CD4-positive, alpha-beta T cell (primary cell): ENCODE measurements at regions not wholly inside any gene's neighbourhood (a gene's known extent, or its start where the extent isn't known, plus 50 kb on each side); places are given as distances from the start of the nearest gene placed in this dataset.
"Not testable (repeated sequence)": the region's sequence is repeated elsewhere in the genome, so short reads cannot be mapped to it uniquely, and the experiment has no call there.

Experiments used
- ATAC-seq: fragments of 200-7000 bp; cut with Tn5 transposase; one replicate; pipeline ENCODE4 v1.10.0; 2022; ENCODE audit warnings: mild to moderate bottlenecking; ENCODE audit not compliant: poor library complexity
- CTCF ChIA-PET: fragments of 350-600 bp; sonication (Branson Sonifier 250); formaldehyde crosslinking; loops from one replicate; lab custom pipeline; 2021; ENCODE audit warnings: antibody characterized with exemption, inconsistent platforms; lab: Charles Lee
- POLR2A ChIA-PET: fragments of 350-600 bp; sonication (Branson Sonifier 250); formaldehyde crosslinking; loops from one replicate; lab custom pipeline; 2021; ENCODE audit warnings: antibody characterized with exemption, inconsistent platforms; lab: Charles Lee
- DNase-seq, 14 experiments: peaks; one replicate each; pipeline ENCODE4 v3.0.0-alpha.2; 2013 to 2020; ENCODE audit warnings: mixed read lengths in 2 of 14
- H3K27ac ChIP-seq, 2 donors: one replicate each; pipeline versions ENCODE4 v1.5.1 to v1.7.0; 2013; ENCODE audit warnings: low read length in 2 of 2, low read depth in 1 of 2, mild to moderate bottlenecking in 1 of 2
- H3K27me3 ChIP-seq, 2 experiments: 1 replicate in 1 of 2; 2 replicates in 1 of 2; pipeline versions ENCODE4 v1.6.1 to v1.7.0; 2013; ENCODE audit warnings: low read length in 2 of 2, control low read depth in 1 of 2, mild to moderate bottlenecking in 1 of 2, moderate library complexity in 1 of 2; ENCODE audit not compliant: insufficient read depth in 2 of 2, control insufficient read depth in 1 of 2
- H3K36me3 ChIP-seq: one replicate; pipeline ENCODE4 v1.6.1; 2013; ENCODE audit warnings: low read length, control low read depth; ENCODE audit not compliant: insufficient read depth
- H3K4me1 ChIP-seq: one replicate; pipeline ENCODE4 v1.6.1; 2013; ENCODE audit warnings: low read length, control low read depth; ENCODE audit not compliant: insufficient read depth
- H3K4me3 ChIP-seq: one replicate; pipeline ENCODE4 v1.5.1; 2013; ENCODE audit warnings: mild to moderate bottlenecking, low read length, moderate library complexity
- H3K9me3 ChIP-seq, 2 experiments: 1 replicate in 1 of 2; 2 replicates in 1 of 2; pipeline versions ENCODE4 v1.6.1 to v1.7.0; 2013; ENCODE audit warnings: low read length in 2 of 2, mild to moderate bottlenecking in 2 of 2, control low read depth in 1 of 2, moderate library complexity in 1 of 2; ENCODE audit not compliant: control insufficient read depth in 1 of 2, insufficient read depth in 1 of 2
- H3K27ac Mint-ChIP-seq: one replicate; pipeline ENCODE4 v1.8.0; 2020; ENCODE audit warnings: mixed read lengths
- H3K27me3 Mint-ChIP-seq: one replicate; pipeline ENCODE4 v1.8.0; 2021; ENCODE audit warnings: mixed read lengths
- H3K36me3 Mint-ChIP-seq: one replicate; pipeline ENCODE4 v1.8.0; 2021; ENCODE audit warnings: low read depth, mixed read lengths
- H3K4me1 Mint-ChIP-seq: one replicate; pipeline ENCODE4 v1.8.0; 2021; ENCODE audit warnings: low read depth, mixed read lengths
- H3K4me3 Mint-ChIP-seq: one replicate; pipeline ENCODE4 v1.8.0; 2020; ENCODE audit warnings: mild to moderate bottlenecking, mixed read lengths
- H3K9me3 Mint-ChIP-seq: one replicate; pipeline ENCODE4 v1.8.0; 2020; ENCODE audit warnings: mixed read lengths
- intact Hi-C, 2 experiments: fragments of 100-400 bp; cut with DNase I in 1 of 2; cut with micrococcal nuclease in 1 of 2; formaldehyde crosslinking; loops; one replicate each; pipeline versions ENCODE4 v1.15.1 to v1.9.0; 2023 to 2025; cut with DNase I, micrococcal nuclease
- TF ChIP-seq, protein P1 (sequence below): fragments of 200-600 bp; IDR thresholded peaks from one replicate; pipeline ENCODE4 v1.8.0; 2022; ENCODE audit warnings: antibody characterized with exemption, mild to moderate bottlenecking

- Mint-ChIP-seq H3K27ac (no peak overlapping the region), H3K4me1 (no peaks in the 10 kb centered on the region), H3K4me3 (no peak overlapping the region), H3K9me3 (peaks cover 9% of the 10 kb centered on the region), H3K36me3 (no peaks in the 10 kb centered on the region), H3K27me3 (no peaks in the 10 kb centered on the region)
- Histone ChIP-seq H3K9me3 (no peaks in the 10 kb centered on the region), H3K36me3 (no peaks in the 10 kb centered on the region), H3K4me3 (no peak overlapping the region), H3K4me1 (no peaks in the 10 kb centered on the region), H3K27ac (no peak overlapping the region), H3K27me3 (no peaks in the 10 kb centered on the region)
- intact Hi-C loops: no loop called here
- ATAC-seq: no peak
- CTCF ChIA-PET: no interaction called here
- no peak for DNase-seq
- POLR2A ChIA-PET: no interaction called here
- TF ChIP-seq, protein P1, sequence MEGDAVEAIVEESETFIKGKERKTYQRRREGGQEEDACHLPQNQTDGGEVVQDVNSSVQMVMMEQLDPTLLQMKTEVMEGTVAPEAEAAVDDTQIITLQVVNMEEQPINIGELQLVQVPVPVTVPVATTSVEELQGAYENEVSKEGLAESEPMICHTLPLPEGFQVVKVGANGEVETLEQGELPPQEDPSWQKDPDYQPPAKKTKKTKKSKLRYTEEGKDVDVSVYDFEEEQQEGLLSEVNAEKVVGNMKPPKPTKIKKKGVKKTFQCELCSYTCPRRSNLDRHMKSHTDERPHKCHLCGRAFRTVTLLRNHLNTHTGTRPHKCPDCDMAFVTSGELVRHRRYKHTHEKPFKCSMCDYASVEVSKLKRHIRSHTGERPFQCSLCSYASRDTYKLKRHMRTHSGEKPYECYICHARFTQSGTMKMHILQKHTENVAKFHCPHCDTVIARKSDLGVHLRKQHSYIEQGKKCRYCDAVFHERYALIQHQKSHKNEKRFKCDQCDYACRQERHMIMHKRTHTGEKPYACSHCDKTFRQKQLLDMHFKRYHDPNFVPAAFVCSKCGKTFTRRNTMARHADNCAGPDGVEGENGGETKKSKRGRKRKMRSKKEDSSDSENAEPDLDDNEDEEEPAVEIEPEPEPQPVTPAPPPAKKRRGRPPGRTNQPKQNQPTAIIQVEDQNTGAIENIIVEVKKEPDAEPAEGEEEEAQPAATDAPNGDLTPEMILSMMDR: no peak
These were observed 219.8 kb upstream of the SMIM30 start for GRCh38 chr7:113338071-113338696.

DNA sequence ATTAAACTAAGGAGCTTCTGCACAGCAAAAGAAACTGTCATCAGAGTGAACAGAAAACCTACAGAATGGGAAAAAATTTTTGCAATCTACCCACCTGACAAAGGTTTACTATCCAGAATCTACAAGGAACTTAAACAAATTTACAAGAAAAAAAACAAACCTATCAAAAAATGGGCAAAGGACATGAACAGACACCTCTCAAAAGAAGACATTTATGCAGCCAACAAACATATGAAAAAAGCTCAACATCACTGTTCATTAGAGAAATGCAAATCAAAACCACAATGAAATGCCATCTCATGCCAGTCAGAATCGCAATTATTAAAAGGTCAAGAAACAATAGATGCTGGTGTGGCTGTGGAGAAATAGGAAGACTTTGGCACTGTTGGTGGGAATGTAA, 218.5 kb upstream of the SMIM30 start:
- H3K4me1 Mint-ChIP-seq, H3K4me3 ChIP-seq, DNase-seq, H3K36me3 ChIP-seq, H3K27me3 ChIP-seq, H3K27me3 Mint-ChIP-seq, H3K9me3 ChIP-seq, H3K27ac ChIP-seq, H3K27ac Mint-ChIP-seq, H3K4me3 Mint-ChIP-seq, CTCF ChIA-PET, POLR2A ChIA-PET, H3K4me1 ChIP-seq, intact Hi-C loops, ATAC-seq, H3K36me3 Mint-ChIP-seq: not testable (repeated sequence)
- H3K9me3 Mint-ChIP-seq: peaks cover 12% of the 10 kb centered on the region

DNA sequence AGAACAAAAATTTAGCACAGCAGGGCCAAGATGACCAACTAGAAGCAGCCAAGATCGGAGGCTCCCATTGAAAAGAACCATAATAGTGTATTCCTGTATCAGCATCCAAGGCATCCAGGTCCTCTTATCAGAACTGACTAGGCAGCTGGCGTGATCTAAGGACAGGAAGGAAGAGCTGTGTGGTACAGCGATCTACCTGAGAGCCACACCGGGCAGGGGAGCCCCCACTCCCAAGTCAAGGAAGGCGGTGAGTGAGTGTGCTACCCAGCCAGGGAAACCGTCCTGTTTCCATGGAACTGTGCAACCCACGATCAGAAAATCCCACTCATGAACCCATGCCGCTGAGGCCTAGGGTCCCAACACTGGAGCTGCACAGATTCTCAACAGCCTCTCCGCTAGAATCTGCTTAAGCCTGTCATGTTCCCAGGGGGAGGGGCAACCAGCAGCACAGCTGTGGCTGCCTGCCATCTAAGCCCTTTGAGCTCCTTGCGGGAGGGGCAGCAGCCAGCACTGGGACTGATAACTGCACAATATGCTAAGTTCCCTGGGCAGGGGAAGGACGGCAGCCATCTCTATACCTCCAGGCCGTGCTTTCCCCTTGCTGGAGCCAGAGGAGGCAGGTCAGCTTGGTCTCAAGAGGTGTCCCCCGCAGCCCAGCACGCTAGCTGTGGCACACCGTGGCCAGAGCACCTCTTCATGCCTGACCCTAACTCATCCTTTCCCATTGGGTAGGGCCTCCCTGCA, 213.0 kb upstream of the SMIM30 start:
- Mint-ChIP-seq H3K4me3 (no peak overlapping the region), H3K9me3 (peaks cover 8% of the 10 kb centered on the region), H3K36me3 (no peaks in the 10 kb centered on the region), H3K27me3 (no peaks in the 10 kb centered on the region), H3K4me1 (no peaks in the 10 kb centered on the region), H3K27ac (no peak overlapping the region)
- no peaks in the 10 kb centered on the region for H3K27me3 ChIP-seq
- intact Hi-C loops: no loop called here
- H3K36me3 ChIP-seq: no peaks in the 10 kb centered on the region
- ChIA-PET CTCF (no interaction called here), POLR2A (no interaction called here)
- H3K27ac ChIP-seq: no peak overlapping the region
- TF ChIP-seq, protein P1: no peak
- H3K4me3 ChIP-seq: no peak overlapping the region
- H3K4me1 ChIP-seq: no peaks in the 10 kb centered on the region
- H3K9me3 ChIP-seq: peaks cover 0 to 9% of the 10 kb centered on the region in 2 experiments
- no peak for ATAC-seq
- DNase-seq: peak in 1 of 14 experiments; percentile 4
